Activated CD4-positive, alpha-beta T cell treated with anti-CD3 and anti-CD28 coated beads, Interleukin-2, amount 50 U/mL, for 4 hours (primary cell): ENCODE measurements at regions not wholly inside any gene's neighbourhood (a gene's known extent, or its start where the extent isn't known, plus 50 kb on each side); places are given as distances from the start of the nearest gene placed in this dataset.
"Not testable (repeated sequence)": the region's sequence is repeated elsewhere in the genome, so short reads cannot be mapped to it uniquely, and the experiment has no call there.

Experiments
- DNase-seq, 2 experiments: peaks; one replicate each; pipeline ENCODE4 v3.0.0-alpha.2; 2020

- DNase-seq: no peak
Measured at GRCh38 chr2:13770279-13770678, 862.2 kb upstream of the LRATD1 start.

- DNase-seq: no peak
Measured at GRCh38 chr2:13779996-13780395, 852.5 kb upstream of the LRATD1 start.

- no peak for DNase-seq
Measured at GRCh38 chr2:13791019-13791547, 841.4 kb upstream of the LRATD1 start.

- no peak for DNase-seq
Measured at GRCh38 chr2:13806539-13806938, 826.0 kb upstream of the LRATD1 start.

- DNase-seq: no peak
Measured at GRCh38 chr2:13813236-13813635, 819.3 kb upstream of the LRATD1 start.

- DNase-seq: no peak
Measured at GRCh38 chr2:13818002-13818401, 814.5 kb upstream of the LRATD1 start.

- DNase-seq: no peak
Measured at GRCh38 chr2:13819896-13820295, 812.6 kb upstream of the LRATD1 start.

GRCh38 chr2:13821255-13821880 lies 811.1 kb upstream of the LRATD1 start:
- DNase-seq: no peak

GRCh38 chr2:13822365-13822764 lies 810.2 kb upstream of the LRATD1 start:
- no peak for DNase-seq

- no peak for DNase-seq
Measured at GRCh38 chr2:13826314-13826853, 806.1 kb upstream of the LRATD1 start.

- DNase-seq: no peak
Measured at GRCh38 chr2:13858626-13859025, 773.9 kb upstream of the LRATD1 start.

- not testable (repeated sequence) for DNase-seq
Measured at GRCh38 chr2:13868275-13868674, 764.2 kb upstream of the LRATD1 start.

GRCh38 chr2:13876491-13877037 lies 756.0 kb upstream of the LRATD1 start:
- no peak for DNase-seq

GRCh38 chr2:13877571-13877970 lies 754.9 kb upstream of the LRATD1 start:
- no peak for DNase-seq

- no peak for DNase-seq
Measured at GRCh38 chr2:13884291-13884976, 748.1 kb upstream of the LRATD1 start.

- no peak for DNase-seq
Measured at GRCh38 chr2:13901526-13901925, 731.0 kb upstream of the LRATD1 start.

GRCh38 chr2:13905831-13906230 lies 726.7 kb upstream of the LRATD1 start:
- DNase-seq: no peak

- DNase-seq: no peak
Measured at GRCh38 chr2:13916066-13916465, 716.5 kb upstream of the LRATD1 start.

GRCh38 chr2:13917958-13918357 lies 714.6 kb upstream of the LRATD1 start:
- no peak for DNase-seq

- DNase-seq: no peak
Measured at GRCh38 chr2:13919981-13920382, 712.5 kb upstream of the LRATD1 start.

- no peak for DNase-seq
Measured at GRCh38 chr2:13921245-13921644, 711.3 kb upstream of the LRATD1 start.

GRCh38 chr2:13923823-13924222 lies 708.7 kb upstream of the LRATD1 start:
- no peak for DNase-seq

GRCh38 chr2:13942111-13942510 lies 690.4 kb upstream of the LRATD1 start:
- no peak for DNase-seq

- DNase-seq: no peak
Measured at GRCh38 chr2:13950761-13951160, 681.8 kb upstream of the LRATD1 start.
